ENCODE measurements at regions not wholly inside any gene's neighbourhood (a gene's known extent, or its start where the extent isn't known, plus 50 kb on each side); places are given as distances from the start of the nearest gene placed in this dataset.
A peak's percentile ranks its signal among the peaks of the same experiment; 100 is the strongest.

DNA sequence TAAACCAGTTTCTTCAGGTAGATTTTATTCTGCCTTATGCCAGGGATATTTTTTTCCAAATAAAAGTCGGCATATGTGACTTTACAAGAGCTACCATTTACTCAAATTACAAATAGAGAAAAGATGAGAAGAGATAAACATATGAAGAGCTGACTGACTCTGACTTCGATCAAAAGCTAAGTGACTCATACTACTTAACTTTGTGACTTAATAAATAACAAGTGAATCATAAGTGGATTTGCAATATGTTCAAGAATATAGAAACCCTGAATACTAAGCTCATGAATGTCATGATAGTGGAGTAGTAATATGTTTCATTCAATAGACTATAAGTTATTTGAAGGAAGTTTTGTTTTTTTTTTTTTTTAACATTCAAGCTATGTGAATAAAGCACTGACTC is 130.5 kb upstream of the ANO3 start:
- no peak for DNase-seq

DNA sequence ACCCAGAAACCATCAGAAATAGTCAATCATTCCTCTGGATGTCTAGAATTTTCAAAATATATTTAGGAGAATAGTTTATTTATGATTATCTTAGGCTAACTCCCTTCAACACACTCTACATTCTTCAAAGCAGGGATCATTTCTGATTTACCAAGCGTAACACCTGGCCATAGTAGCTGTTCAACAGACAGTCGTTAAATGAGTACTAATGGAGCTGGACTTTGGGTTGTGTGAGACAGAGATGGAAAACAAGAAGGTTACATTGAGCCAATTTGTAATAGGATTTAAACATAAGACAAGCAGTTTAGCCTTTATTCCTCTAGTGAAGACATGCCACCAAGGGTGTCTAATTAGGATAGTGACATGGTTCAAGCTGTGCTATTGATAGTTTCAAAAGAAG is 129.2 kb upstream of the ANO3 start:
- no peak for DNase-seq

DNA sequence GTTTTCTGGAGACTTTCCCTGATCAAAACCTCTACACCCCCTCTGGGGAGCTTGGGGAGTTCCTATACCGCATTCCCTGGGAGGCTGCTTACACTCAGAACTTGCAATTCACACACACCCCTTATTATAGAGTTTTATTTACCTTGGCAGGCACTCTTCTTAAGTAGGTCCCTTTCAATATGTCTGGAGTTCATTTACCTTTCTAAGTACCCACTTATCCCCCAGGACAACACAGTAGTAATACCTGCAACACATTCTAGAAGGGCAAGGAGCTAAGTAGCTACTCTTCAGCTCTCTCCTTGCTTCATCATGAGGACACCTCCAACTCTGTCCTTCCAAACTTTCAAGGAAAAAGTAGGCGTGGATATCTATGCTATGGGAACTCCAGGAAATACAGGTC is 127.8 kb upstream of the ANO3 start:
- DNase-seq = no peak

DNA sequence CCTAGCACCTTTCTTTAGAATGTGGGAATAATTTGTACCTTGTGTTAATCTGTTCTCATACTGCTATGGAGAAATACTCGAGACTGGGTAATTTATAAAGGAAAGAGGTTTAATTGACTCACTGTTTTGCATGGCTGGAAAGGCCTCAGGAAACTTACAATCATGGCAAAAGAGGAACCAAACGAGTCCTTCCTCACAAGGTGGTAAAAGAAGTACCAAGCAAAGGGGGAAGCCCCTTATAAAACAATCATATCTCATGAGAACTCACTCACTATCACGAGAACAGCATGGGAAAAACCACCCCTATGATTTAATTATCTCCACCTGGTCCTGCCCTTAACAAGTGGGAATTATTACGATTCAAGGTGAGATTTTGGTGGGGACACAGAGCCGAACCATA is 127.1 kb upstream of the ANO3 start:
- no peak for DNase-seq

DNA sequence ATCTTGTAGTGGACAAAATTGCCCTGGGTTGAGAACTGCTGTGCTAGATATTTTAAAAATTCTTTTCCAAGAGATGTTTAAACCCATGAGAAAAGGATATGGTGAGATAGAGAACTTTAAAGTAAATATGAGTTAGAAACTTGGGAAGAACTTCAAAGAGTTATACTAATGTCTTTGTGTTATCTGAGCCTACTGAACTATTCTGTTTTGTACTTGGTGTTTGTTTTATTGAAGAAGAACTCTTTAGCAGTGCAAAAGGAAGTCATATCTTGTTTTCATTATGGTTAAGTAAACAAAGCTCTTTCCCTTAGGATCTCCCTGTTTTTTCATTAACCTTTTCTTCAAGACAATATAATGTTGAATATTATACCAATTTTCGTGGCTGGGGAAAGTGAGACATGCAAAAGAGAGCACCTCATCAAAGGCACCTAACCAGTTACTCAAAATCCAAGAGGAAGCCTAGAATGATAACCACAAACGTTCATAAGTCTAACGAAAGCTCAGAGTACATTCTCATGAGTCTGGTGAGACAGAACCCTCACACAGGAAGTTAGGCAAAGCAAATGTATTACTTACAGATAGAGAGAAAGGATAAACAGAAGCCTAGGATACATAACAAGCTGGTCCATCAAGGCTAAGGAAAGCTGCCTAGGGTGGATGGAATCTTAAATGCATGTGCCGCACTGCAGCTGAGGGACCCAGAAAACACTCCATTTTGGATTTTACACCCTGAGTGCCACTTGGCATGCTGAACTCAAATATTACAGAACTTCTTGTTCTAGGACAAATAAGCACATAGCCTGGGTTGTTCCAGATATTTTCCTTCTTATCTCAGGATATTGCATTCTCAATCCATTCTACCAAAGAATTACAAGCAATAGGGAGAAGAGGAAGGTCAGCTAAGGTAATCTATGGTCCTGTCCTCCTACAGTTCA is 112.5 kb upstream of the ANO3 start:
- no peak for DNase-seq

DNA sequence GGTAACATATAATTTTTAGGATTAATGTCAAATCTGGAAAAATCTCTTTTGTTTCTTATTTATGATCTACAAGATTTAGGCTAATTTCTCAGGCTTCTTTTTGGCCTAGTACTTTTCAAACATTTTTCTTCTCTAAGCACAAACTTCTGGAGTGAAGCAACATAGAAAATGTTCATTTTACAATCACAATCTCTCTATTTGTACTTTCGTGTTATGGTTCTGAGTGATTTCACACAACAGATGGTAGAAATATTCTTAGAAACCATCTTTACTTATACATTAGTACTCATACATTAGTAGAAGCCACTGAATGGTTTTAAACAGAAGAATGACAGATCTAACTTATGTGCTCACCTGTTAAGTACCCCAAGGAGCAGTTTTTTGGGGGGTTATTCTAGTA is 106.3 kb upstream of the ANO3 start:
- DNase-seq = no peak

DNA sequence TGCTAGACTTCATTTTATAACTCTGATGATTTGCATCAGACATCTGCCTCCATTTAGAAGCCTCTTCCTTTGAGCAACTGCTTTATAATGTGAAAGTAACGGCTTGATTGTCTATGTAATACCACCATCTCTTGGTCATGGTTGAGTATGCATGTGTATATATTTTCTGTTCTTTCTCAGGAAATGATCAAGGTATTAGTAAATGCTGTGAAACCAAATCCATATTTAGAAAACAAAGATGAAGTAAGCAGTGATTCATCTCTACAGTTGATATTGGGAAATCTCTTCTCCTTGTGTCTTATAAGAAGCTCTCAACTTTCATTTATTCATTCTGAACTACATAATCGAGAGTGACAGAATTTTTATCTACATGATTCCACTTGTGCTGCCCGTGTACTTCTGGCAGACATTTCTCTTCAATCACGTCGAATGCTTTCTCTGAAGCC is 104.6 kb upstream of the ANO3 start:
- DNase-seq = no peak

DNA sequence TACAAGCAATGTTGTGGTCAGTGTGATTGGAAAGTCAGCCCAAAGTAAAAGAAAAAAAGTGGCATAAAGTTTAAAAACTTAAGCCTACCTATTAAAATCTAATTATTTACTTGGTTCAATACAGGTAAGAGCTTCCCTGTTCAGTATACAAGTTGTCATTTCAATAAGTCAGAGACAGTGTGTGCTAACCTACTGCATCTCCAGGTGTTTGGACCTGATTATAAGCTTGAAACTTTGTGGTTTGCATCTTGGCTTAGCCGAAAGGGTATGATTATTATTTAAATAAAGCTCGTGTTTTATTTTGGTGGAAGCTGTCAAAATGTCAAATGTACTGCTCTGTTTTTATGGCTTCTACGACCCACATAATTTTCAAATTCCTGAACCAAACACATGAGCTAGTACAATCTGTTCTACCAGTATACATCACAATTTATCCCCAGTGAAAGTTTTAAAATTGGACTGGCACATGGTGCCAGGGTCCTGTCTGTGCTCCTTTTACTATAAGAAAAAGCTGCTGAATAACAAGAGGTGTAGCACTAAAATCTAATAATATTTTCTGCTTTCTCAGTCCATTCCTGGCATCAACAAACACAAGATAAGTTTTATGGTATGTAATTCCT is 103.9 kb upstream of the ANO3 start:
- DNase-seq = no peak

DNA sequence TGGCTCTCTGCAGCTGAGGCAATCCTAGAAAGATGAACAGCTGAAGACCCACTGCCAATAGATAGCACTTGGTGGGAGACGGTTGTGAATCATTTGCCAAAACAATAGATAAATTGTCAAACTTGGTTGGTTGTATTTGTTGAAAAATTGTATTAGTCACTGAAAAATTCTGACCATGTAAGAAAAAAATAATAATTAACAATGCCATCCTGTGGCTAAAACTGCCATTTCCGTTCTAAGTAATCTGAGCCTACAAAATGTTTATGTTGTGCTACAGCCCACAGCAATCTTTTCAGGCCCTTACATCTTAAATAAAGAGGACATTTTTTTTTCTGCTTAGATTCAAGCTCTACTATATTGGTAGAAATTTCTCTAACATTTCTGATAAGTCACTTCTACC is 103.2 kb upstream of the ANO3 start:
- no peak for DNase-seq

DNA sequence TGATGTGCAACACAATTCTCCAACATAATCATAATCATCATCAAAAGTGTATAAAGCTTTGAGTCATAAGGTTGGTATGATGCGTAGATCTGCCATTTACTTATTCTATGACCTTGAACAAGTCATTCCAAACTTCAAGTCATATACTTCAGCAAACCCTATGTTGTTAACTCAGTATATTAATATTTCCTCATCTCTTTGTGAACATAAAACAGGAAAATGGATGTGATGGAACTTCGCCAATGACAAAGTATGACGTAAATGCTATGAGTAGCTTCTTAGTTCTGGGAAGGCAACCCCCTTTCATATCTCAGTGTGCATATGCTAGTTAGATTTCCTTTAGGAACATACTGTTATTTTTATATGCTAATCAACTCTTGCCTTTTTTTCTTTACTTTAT is 102.7 kb upstream of the ANO3 start:
- no peak for DNase-seq

DNA sequence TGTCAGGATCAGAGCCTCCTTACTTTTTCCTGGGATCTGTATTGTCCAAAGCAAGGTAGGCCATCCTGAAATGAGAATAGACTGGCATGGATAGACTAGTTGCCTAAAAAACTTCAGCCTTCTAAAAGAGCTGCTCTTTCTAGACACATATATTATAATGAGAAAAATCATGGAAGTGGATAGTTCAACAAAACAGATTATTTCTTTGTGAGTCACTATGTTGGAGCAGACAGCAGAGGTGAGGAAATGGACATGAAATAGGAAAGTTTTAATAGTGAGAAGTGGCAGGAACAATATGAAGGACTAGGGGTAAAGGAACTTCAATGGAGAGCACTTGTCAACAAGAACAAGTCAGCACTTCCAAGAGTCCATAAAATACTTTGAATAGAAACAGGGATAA is 101.9 kb upstream of the ANO3 start:
- DNase-seq = no peak

DNA sequence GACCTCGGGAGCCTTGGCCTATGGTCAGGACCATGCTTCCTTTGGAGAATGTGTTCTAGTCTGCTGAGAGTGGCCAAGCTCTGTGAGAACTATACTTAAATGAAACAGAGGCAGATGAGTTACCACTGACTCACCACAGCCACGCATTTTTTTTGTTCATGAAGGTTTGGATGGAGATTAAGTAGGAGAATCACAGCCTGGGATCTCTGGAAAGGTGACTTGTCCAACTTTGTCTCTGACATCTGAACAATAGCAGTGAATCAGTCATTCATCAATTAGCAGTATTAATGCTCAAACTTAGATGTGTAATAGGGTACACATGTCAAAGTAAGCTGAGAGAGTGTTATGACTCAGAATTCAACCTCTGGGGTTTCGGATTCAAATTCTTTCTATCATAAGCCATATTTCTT is 100.7 kb upstream of the ANO3 start:
- DNase-seq = no peak

DNA sequence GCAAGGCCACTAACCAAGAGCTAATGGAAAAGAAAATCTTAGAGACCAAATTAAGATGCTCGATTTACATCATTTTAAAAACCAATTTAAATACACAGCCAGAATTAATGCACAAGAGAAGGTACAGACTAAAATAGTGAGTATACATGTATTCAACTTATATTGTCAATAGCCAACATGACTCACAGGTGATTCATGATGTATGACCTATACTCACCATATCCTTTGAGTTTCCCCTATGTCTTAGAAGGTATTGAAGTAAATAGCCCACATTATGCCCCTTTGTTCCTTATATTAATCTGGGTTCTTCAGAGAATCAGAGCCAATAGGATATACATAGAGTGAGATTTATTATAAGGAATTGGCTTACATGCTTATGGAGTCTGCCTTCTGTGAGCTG is 97.5 kb upstream of the ANO3 start:
- DNase-seq = no peak

DNA sequence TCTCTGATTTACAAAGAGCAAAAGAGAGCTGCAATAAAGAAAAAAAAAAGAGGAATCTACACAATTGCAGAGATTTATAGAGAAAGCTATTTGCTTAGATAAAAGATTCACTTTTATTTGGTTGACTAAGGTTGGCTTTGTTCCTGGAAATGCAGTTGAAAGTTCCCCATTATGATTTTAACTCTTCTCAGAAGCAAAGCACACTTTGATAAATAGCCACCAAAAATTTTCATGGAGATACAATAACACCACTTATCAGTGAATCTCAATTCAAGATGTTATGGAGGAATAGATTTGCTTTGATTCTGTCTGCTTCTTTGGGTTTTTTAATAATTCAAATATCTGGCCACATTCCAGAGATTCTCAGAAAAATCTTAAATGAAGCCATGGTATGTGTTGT is 88.5 kb upstream of the ANO3 start:
- DNase-seq = no peak

DNA sequence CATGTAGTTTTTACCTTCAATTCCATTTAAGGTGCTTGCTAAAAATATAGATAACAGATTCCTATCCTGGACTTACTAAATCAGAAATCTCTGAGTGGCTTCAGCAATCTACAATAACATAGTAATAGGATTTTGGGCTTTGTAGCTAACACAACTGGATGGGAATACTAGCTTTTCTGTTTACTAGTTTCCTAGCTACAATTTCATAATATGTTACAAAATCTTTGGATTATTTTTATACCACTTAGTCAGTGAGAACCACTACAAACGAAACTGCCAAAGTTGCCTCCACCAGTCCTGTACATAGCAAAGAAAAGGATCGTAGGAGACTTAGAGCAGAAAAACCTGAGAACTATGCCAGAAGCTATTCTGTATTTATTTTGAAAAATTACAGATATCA is 87.7 kb upstream of the ANO3 start:
- DNase-seq = no peak

DNA sequence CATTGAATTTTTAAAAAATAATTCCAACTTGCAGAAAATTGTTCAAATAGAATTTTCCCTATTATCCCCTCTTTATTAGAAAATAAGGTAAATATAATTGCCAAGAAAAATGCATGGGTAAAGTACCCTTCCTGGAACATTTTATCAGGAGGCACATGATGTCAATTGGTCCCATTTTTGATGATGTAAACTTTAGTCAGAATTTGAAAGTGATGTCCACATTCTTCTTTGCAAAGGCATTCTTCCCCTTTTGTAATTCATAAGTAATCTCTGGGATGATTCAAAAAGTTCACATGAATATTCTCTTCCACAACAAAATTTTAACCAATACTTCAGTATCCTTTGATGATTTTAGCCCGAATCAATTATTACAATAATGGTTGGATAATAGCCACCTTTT is 86.9 kb upstream of the ANO3 start:
- DNase-seq = no peak

DNA sequence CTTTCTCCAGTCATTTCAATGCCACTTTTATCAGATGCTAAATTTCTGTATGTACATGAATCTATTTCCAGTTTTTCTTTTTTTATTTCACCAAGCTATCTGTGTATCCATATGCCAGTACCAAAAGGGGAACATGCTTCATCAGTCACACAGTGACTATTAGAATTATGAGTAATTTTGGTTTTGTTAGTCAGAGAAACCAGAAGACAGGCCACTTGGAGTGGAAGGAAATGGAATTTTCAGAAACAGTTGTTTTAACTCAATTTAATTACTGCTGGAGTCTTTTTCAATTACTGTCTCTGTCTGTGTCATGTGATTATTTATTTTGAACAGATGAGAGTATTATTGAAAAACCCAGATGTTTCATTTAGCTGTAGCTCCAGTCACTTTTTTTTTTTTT is 84.6 kb upstream of the ANO3 start:
- DNase-seq = no peak

DNA sequence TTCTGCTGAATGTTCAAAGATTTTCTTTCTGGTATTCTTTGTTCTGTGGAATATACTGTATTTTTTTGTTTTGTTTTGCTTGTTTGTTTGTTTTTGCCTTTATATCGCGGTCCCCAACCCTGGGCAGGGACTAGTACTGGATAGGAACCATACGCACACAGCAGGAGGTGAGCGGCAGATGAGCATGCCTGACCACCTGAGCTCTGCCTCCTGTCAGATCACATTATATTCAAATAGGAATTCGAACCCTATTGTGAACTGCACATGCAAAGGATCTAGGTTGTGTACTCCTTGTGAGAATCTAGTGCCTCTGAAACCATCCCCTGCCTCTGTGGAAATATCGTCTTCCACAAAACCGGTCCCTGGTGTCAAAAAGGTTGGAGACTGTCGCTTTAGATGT is 83.3 kb upstream of the ANO3 start:
- DNase-seq = no peak

DNA sequence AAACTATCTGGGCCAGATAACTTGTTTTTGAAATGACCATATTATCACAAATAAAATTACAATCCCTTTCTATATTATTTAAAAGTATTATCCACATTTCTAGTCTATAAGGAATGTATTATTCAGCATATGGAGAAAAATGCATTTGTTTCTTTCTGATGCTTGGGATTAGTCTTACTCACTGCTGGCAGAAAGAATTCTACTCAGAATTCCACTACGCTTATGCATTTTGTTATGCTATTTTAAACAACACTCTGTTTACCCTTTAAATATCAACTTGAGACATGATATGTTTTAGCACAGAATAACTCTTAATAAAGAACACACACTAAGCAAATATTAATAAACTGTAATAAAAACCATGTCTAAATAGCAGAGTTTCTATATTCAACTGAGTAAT is 77.6 kb upstream of the ANO3 start:
- DNase-seq = no peak

DNA sequence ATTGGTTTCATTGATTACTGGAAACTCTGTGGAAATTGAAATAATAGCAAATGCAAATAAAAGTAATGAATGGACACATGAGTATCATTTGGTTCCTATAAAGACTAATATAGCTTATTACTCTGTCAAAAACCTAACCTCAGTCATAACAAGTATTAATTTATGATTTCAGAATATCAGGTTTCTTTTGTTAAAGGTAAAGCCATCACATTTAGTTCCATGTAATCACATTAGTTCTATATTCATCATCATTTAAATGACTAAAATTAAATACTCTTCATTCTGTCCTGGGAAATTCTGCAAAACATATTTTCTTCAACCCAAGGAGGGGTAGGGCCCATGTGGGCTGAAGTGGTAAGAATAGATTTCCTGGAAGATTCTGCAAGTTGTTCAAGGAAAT is 68.2 kb upstream of the ANO3 start:
- DNase-seq = no peak

DNA sequence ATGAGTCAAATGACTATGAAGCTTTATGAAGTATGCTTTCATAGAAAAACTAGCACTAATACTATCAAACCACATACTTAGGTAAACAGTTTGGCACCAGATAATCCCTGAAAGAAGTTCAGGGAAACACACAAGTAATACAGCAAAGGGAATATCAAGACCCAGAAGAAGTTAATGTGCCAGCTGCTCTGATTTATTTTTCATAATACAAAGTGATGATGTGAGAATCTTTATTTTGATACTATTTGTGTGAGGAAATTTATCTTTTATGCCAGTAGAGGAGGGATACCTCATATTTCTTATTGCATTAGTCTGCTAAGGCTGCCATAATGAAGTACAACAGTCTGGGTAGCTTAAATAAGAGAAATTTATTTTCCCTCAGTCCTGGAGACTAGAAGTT is 67.7 kb upstream of the ANO3 start:
- no peak for DNase-seq

DNA sequence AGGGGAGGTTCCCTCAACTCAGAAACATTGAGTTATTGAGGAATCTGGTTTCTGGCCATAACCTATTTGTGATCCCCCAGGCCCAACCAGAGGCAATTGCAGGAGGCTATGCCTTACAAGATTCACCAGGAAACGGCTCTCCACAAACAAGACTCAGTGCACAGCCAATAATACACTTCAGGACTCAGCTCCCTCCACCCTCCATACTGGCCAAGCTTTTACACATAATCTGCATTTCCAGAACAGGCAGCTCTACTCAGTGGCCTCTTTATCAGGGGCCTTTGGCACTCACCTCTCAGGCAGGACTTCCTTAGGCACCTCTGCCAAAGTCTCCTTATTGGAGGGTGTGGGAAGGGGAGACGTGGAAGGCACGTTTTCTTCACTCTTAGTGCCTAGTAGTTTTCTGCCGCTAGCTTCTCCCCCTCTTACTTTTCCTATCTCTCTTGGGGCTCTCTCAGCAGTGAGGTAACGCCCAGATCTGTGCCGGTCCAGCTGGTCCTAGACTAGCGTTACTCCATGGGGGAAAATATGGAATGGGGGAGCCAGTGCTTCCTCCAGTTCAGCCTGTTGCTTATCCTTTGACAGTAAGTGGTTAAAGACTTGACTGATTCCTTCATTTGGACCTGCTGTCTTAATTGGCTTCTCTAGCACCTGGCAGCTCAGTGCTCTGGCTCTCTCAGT is 62.8 kb upstream of the ANO3 start:
- DNase-seq = no peak

DNA sequence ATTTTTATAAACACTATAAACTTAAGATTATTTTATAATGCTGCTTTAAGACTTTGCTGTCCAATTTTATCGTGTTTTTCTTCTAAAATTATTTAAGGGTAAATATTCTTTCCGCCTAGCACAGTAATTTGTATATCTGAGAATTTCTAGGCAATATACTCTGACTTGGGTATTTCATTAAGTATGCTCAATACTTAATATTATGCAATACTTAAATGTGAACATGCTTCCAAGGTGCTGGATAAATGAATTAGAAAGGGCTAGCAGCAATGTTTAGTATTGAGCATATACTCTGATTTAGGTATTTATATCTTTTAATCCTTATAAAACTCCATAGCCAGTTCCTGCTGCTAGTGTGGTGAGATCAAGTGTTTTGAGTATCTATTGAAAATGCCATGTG is 60.3 kb upstream of the ANO3 start:
- DNase-seq = no peak

DNA sequence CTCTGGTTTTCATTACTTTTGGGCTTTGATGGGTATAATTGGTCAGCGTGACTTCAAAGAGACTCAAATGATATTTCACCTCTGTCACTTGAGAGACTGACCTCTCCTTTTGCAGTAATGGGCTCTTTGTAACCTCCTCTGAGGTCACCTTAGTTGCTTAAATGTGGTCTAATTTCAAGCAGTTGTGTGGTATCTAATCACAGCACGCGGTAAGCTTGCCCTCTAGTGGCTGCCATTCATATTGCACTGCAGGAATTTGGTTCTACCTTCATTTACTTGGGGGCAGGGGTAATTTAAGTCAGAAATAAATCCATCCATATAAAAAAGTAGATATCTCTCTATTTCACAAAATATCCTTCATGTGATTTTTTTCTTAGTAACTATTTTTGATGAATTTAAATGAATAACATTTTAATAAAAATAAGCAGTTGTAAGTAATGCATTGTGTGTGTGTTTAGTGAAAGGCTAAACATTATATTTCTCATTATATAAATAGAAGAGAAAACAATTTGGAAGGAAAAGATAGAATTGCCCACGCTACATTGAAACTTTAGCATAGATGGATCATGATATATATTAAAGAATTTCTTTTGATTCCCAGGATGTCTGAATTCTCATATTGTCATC is 55.0 kb upstream of the ANO3 start:
- peak; percentile 74 for DNase-seq
